Gastroesophageal sphincter (tissue), 3 donors: ENCODE measurements at regions not wholly inside any gene's neighbourhood (a gene's known extent, or its start where the extent isn't known, plus 50 kb on each side); places are given as distances from the start of the nearest gene placed in this dataset.

Source experiments
- EP300 ChIP-seq: sonication (generic); formaldehyde crosslinking; IDR thresholded peaks from one replicate; pipeline ENCODE4 v1.6.1; 2017; ENCODE audit warnings: antibody characterized with exemption, mild to moderate bottlenecking
- POLR2A ChIP-seq, 2 donors: fragments of 450-650 bp; IDR thresholded peaks; one replicate each; pipeline ENCODE4 v1.6.1; 2017; ENCODE audit warnings: antibody characterized with exemption in 2 of 2, mild to moderate bottlenecking in 2 of 2, moderate library complexity in 1 of 2
- TF ChIP-seq, protein P1 (sequence below), 4 experiments: fragments of 200-600 bp in 2 of 4; fragments of 450-650 bp in 2 of 4; sonication (generic) in 1 of 4; IDR thresholded peaks; one replicate each; pipeline ENCODE4 v1.5.1; 2017 to 2019; ENCODE audit warnings: antibody characterized with exemption in 4 of 4, mild to moderate bottlenecking in 2 of 4, moderate library complexity in 2 of 4

DNA sequence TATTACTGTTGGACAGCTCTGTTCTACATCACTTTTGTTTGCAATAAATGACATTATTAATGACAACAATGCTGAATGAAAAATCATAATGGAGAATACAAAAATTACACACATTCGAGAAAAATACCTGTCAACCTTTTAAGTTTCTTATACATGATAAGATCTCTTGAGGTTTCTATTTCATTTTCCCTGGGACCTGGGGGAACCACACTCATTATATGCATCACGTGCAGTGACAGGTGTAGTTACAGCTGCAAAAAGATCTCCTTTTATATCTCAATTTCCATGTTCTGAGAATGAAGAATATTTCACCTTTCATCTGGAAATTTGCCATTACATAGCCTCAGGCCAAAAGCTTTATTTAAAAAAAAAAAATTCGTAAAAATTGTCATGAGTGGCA is 1347.0 kb upstream of the AGA start:
- TF ChIP-seq, protein P1, sequence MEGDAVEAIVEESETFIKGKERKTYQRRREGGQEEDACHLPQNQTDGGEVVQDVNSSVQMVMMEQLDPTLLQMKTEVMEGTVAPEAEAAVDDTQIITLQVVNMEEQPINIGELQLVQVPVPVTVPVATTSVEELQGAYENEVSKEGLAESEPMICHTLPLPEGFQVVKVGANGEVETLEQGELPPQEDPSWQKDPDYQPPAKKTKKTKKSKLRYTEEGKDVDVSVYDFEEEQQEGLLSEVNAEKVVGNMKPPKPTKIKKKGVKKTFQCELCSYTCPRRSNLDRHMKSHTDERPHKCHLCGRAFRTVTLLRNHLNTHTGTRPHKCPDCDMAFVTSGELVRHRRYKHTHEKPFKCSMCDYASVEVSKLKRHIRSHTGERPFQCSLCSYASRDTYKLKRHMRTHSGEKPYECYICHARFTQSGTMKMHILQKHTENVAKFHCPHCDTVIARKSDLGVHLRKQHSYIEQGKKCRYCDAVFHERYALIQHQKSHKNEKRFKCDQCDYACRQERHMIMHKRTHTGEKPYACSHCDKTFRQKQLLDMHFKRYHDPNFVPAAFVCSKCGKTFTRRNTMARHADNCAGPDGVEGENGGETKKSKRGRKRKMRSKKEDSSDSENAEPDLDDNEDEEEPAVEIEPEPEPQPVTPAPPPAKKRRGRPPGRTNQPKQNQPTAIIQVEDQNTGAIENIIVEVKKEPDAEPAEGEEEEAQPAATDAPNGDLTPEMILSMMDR (IDR thresholded peaks at IDR 0.05): no peak
- TF ChIP-seq POLR2A (IDR thresholded peaks at IDR 0.05) (no peak), EP300 (no peak)
